HEK293 (cell line): ENCODE measurements at regions not wholly inside any gene's neighbourhood (a gene's known extent, or its start where the extent isn't known, plus 50 kb on each side); places are given as distances from the start of the nearest gene placed in this dataset.

Source experiments
- CTCF ChIA-PET: fragments of 350-600 bp; formaldehyde crosslinking; extraction: SDS; loops from one replicate; lab custom pipeline; 2021; ENCODE audit warnings: antibody characterized with exemption; lab: Yijun Ruan, JAX
- POLR2A ChIA-PET: fragments of 300-600 bp; formaldehyde crosslinking; extraction: SDS; loops from one replicate; lab custom pipeline; 2020; ENCODE audit warnings: antibody characterized with exemption, inconsistent platforms; lab: Yijun Ruan, JAX
- H3K27ac ChIP-seq: fragments of 200-500 bp; sonication (Bioruptor generic); 2 replicates; pipeline ENCODE4 v1.5.1; 2014; ENCODE audit warnings: low read depth, low read length, control low read depth, inconsistent platforms; ENCODE audit errors: extremely low read depth
- H3K36me3 ChIP-seq, 2 experiments: fragments of 200-500 bp in 1 of 2; sonication (Bioruptor generic) in 1 of 2; 1 replicate in 1 of 2; 2 replicates in 1 of 2; pipeline ENCODE4 v1.5.1; 2014 to 2017; ENCODE audit warnings: inconsistent platforms in 2 of 2, low read length in 2 of 2; ENCODE audit not compliant: control insufficient read depth in 2 of 2, insufficient read depth in 1 of 2
- H3K4me1 ChIP-seq: fragments of 200-500 bp; sonication (Bioruptor generic); 2 replicates; pipeline ENCODE4 v1.5.1; 2014; ENCODE audit warnings: mild to moderate bottlenecking, low read length, inconsistent platforms; ENCODE audit not compliant: control insufficient read depth, insufficient read depth
- H3K4me3 ChIP-seq: 2 replicates; pipeline ENCODE4 v1.5.1; 2011; ENCODE audit warnings: low read depth, mild to moderate bottlenecking, control low read depth, low read length, moderate library complexity
- H3K9me3 ChIP-seq: fragments of 200-500 bp; sonication (Bioruptor generic); 2 replicates; pipeline ENCODE4 v1.5.1; 2014; ENCODE audit warnings: low read depth, low read length, inconsistent platforms; ENCODE audit not compliant: control insufficient read depth, insufficient read depth
- EGR2 ChIP-seq: fragments of 450-650 bp; formaldehyde crosslinking; IDR thresholded peaks from 2 replicates; pipeline ENCODE4 v1.5.1; 2016; ENCODE audit warnings: low read depth, missing biosample characterization, missing genetic modification characterization
- FEZF1 ChIP-seq: fragments of 450-650 bp; formaldehyde crosslinking; IDR thresholded peaks from 2 replicates; pipeline ENCODE4 v1.5.1; 2016; ENCODE audit warnings: missing biosample characterization, missing genetic modification characterization
- GLIS1 ChIP-seq: fragments of 450-650 bp; formaldehyde crosslinking; IDR thresholded peaks from 2 replicates; pipeline ENCODE4 v1.5.1; 2016; ENCODE audit warnings: missing biosample characterization, missing genetic modification characterization
- KLF1 ChIP-seq: fragments of 450-650 bp; formaldehyde crosslinking; IDR thresholded peaks from 2 replicates; pipeline ENCODE4 v1.5.1; 2016; ENCODE audit warnings: missing biosample characterization, missing genetic modification characterization
- KLF16 ChIP-seq: fragments of 450-650 bp; formaldehyde crosslinking; IDR thresholded peaks from 2 replicates; pipeline ENCODE4 v1.5.1; 2017; ENCODE audit warnings: missing biosample characterization, missing genetic modification characterization
- PRDM1 ChIP-seq: fragments of 450-650 bp; formaldehyde crosslinking; IDR thresholded peaks from 2 replicates; pipeline ENCODE4; 2016; ENCODE audit warnings: missing biosample characterization, missing genetic modification characterization
- SP2 ChIP-seq: fragments of 450-650 bp; formaldehyde crosslinking; IDR thresholded peaks from 2 replicates; pipeline ENCODE4 v1.5.1; 2016; ENCODE audit warnings: missing biosample characterization, missing genetic modification characterization
- ZFP41 ChIP-seq: fragments of 450-650 bp; formaldehyde crosslinking; IDR thresholded peaks from 2 replicates; pipeline ENCODE4 v1.5.1; 2016; ENCODE audit warnings: missing biosample characterization, missing genetic modification characterization, borderline replicate concordance
- ZNF140 ChIP-seq: fragments of 450-650 bp; formaldehyde crosslinking; IDR thresholded peaks from 2 replicates; pipeline ENCODE4 v1.5.1; 2016; ENCODE audit warnings: missing biosample characterization, missing genetic modification characterization
- ZNF221 ChIP-seq: fragments of 450-650 bp; formaldehyde crosslinking; IDR thresholded peaks from 2 replicates; pipeline ENCODE4 v1.5.1; 2017; ENCODE audit warnings: missing biosample characterization, missing genetic modification characterization, borderline replicate concordance
- ZNF341 ChIP-seq: fragments of 450-650 bp; formaldehyde crosslinking; IDR thresholded peaks from 2 replicates; pipeline ENCODE4; 2016; ENCODE audit warnings: low read depth, missing biosample characterization, missing genetic modification characterization
- ZNF350 ChIP-seq: fragments of 450-650 bp; formaldehyde crosslinking; IDR thresholded peaks from 2 replicates; pipeline ENCODE4 v1.5.0; 2017; ENCODE audit warnings: missing biosample characterization, mild to moderate bottlenecking, missing genetic modification characterization
- ZNF433 ChIP-seq: fragments of 450-650 bp; formaldehyde crosslinking; IDR thresholded peaks from 2 replicates; pipeline ENCODE4 v1.5.1; 2016; ENCODE audit warnings: missing biosample characterization, missing genetic modification characterization, low read depth
- ZNF501 ChIP-seq: fragments of 450-650 bp; formaldehyde crosslinking; IDR thresholded peaks from 2 replicates; pipeline ENCODE4 v1.5.1; 2016; ENCODE audit warnings: missing biosample characterization, missing genetic modification characterization
- ZNF530 ChIP-seq: fragments of 450-650 bp; formaldehyde crosslinking; IDR thresholded peaks from 2 replicates; pipeline ENCODE4 v1.5.1; 2016; ENCODE audit warnings: low read depth, missing biosample characterization, missing genetic modification characterization
- ZNF560 ChIP-seq: fragments of 450-650 bp; formaldehyde crosslinking; IDR thresholded peaks from 2 replicates; pipeline ENCODE4 v1.5.1; 2017; ENCODE audit warnings: missing biosample characterization, missing genetic modification characterization, borderline replicate concordance
- ZNF571 ChIP-seq: fragments of 450-650 bp; formaldehyde crosslinking; IDR thresholded peaks from 2 replicates; pipeline ENCODE4 v1.5.0; 2017; ENCODE audit warnings: missing biosample characterization, missing genetic modification characterization
- ZNF654 ChIP-seq: fragments of 450-650 bp; formaldehyde crosslinking; IDR thresholded peaks from 2 replicates; pipeline ENCODE4 v1.5.1; 2016; ENCODE audit warnings: low read depth, missing biosample characterization, missing genetic modification characterization
- ZNF747 ChIP-seq: fragments of 450-650 bp; formaldehyde crosslinking; IDR thresholded peaks from 2 replicates; pipeline ENCODE4 v1.5.1; 2016; ENCODE audit warnings: missing biosample characterization, missing genetic modification characterization
- TF ChIP-seq, protein P1 (sequence below): fragments of 450-650 bp; formaldehyde crosslinking; IDR thresholded peaks from 2 replicates; pipeline ENCODE4 v1.5.1; 2016; ENCODE audit warnings: missing biosample characterization, missing genetic modification characterization
- TF ChIP-seq, protein P2 (sequence below): fragments of 450-650 bp; formaldehyde crosslinking; IDR thresholded peaks from 2 replicates; pipeline ENCODE4 v1.5.1; 2016; ENCODE audit warnings: missing biosample characterization, missing genetic modification characterization
- TF ChIP-seq, protein P3 (sequence below): sonication (generic); formaldehyde crosslinking; IDR thresholded peaks from 2 replicates; pipeline ENCODE4 v1.8.1; 2022; ENCODE audit warnings: mild to moderate bottlenecking, moderate library complexity, missing genetic modification reagents

DNA sequence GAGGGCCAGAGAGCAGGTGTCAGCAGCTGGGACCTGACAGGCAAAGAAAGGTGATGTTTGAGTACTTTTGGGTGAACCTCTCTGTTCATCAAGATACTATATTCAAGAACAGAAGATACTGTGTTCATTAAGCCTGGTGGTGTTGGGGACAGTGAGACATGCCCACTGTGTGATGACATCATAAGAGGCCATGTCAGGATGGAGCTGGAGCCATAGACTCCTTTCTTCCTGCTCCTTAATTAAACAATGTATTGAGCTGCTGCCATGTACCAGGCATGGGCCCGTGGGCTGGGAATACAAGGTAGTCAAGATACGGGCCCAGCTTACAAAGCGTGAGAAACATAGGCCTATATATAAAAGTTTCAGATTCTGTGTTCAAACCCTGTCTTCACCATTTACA is 435.4 kb downstream of the RPS6KC1 start (continued):
- TF ChIP-seq, protein P1, sequence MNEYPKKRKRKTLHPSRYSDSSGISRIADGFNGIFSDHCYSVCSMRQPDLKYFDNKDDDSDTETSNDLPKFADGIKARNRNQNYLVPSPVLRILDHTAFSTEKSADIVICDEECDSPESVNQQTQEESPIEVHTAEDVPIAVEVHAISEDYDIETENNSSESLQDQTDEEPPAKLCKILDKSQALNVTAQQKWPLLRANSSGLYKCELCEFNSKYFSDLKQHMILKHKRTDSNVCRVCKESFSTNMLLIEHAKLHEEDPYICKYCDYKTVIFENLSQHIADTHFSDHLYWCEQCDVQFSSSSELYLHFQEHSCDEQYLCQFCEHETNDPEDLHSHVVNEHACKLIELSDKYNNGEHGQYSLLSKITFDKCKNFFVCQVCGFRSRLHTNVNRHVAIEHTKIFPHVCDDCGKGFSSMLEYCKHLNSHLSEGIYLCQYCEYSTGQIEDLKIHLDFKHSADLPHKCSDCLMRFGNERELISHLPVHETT: no peak
- TF ChIP-seq ZNF140 (tag by site-specific recombination): no peak
- no peak for TF ChIP-seq FEZF1 (tag by site-specific recombination)
- no peak for TF ChIP-seq ZNF654 (tag by site-specific recombination)

DNA sequence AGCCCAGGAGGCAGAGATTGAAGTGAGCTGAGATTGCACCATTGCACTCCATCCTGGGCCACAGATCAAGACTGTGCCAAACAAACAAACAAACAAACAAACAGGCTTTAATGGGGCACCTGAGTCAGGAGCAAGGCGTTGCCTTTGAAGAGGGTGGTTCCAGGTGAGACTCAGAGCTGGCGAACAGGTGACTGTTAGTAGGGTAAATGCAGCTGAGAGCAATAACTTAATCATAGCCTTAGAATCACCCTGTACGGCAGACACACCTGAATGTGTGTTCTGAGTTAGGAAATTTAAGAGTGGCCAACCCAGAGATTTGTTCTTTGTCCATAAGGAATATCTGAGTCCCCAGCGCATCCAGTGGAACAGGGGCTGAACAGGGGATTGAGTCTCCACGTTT is 440.4 kb downstream of the RPS6KC1 start:
- TF ChIP-seq KLF1: no peak
- no peak for TF ChIP-seq GLIS1
- TF ChIP-seq, protein P2, sequence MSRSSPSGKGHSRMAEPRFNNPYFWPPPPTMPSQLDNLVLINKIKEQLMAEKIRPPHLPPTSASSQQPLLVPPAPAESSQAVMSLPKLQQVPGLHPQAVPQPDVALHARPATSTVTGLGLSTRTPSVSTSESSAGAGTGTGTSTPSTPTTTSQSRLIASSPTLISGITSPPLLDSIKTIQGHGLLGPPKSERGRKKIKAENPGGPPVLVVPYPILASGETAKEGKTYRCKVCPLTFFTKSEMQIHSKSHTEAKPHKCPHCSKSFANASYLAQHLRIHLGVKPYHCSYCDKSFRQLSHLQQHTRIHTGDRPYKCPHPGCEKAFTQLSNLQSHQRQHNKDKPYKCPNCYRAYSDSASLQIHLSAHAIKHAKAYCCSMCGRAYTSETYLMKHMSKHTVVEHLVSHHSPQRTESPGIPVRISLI (tag by site-specific recombination): no peak
- no peak for TF ChIP-seq ZNF501 (tag by site-specific recombination)
- no peak for TF ChIP-seq ZNF341 (tag by site-specific recombination)
- no peak for TF ChIP-seq PRDM1 (tag by site-specific recombination)
- no peak for TF ChIP-seq ZNF747 (tag by site-specific recombination)
- Histone ChIP-seq H3K9me3 (no peaks in the 10 kb centered on the region), H3K4me3 (no peak overlapping the region), H3K27ac (no peak overlapping the region), H3K36me3 (no peaks in the 10 kb centered on the region), H3K4me1 (no peaks in the 10 kb centered on the region)
- ChIA-PET CTCF (no interaction called here), POLR2A (no interaction called here)

DNA sequence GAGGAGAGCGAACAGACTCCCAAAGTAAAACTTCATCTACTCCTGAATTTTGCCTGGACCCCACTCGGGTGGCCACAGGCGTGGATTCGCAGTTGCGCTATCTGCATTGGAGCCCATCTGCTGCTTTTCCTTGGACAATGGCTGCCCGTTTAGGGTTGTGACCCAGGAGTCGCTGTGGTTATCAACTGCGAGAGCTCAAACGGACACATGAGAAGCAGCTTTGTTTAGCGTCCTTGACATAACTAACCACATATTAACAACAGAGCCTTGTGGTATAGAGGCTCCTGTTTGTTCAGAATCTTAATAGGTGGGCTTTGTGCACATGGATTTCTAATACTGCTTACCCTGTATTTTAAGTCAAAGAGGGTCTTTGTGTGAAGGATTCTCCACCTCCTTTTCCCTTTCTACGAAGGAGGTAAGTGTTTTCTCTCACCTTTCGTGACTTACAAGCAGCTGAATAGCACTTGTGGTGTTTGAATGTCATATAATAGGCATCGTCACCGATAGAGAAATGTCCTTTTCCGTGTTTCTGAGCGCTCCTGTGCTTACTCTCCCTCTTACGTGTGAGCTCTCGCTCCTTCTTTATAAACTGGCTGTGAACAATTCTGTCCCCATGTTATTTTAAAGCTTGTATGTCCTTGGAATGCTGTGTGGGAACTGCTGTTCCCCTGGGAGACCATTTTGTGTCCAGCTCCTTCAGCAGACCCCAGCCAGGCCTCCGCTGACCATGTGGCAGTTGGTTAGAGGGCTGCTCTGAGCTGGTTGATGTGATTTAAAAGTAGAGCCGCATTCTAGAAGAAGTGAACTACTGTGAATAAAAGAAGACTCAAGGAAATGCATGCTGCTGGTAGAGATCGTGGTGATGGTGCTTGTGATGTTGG is 441.4 kb downstream of the RPS6KC1 start:
- CTCF ChIA-PET: no interaction called here
- H3K4me1 ChIP-seq: no peaks in the 10 kb centered on the region
- H3K36me3 ChIP-seq: no peaks in the 10 kb centered on the region
- H3K9me3 ChIP-seq: no peaks in the 10 kb centered on the region
- no peak for TF ChIP-seq ZNF530 (tag by site-specific recombination)
- no peak for TF ChIP-seq ZNF571 (tag by site-specific recombination)
- TF ChIP-seq ZNF747 (tag by site-specific recombination): no peak
- TF ChIP-seq ZNF433 (tag by site-specific recombination): no peak
- TF ChIP-seq SP2 (tag by site-specific recombination): no peak
- no peak for TF ChIP-seq ZFP41
- TF ChIP-seq ZNF221 (tag by site-specific recombination): no peak
- TF ChIP-seq ZNF350 (tag by site-specific recombination): no peak
- TF ChIP-seq KLF16 (tag by site-specific recombination): no peak
- TF ChIP-seq, protein P3, sequence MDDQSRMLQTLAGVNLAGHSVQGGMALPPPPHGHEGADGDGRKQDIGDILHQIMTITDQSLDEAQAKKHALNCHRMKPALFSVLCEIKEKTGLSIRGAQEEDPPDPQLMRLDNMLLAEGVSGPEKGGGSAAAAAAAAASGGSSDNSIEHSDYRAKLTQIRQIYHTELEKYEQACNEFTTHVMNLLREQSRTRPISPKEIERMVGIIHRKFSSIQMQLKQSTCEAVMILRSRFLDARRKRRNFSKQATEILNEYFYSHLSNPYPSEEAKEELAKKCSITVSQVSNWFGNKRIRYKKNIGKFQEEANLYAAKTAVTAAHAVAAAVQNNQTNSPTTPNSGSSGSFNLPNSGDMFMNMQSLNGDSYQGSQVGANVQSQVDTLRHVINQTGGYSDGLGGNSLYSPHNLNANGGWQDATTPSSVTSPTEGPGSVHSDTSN (CRISPR knock-in tag): no peak
- no peak for TF ChIP-seq ZNF654 (tag by site-specific recombination)
- TF ChIP-seq EGR2: no peak
- TF ChIP-seq ZNF560 (tag by site-specific recombination): no peak
- TF ChIP-seq, all 188 proteins: peak for 0
- no peak overlapping the region for H3K27ac ChIP-seq
- H3K4me3 ChIP-seq: no peak overlapping the region
- POLR2A ChIA-PET: no interaction called here
